Stimulated activated CD4-positive, alpha-beta T cell treated with anti-CD3 and anti-CD28 coated beads, Interleukin-1b, Interleukin-23, amount 100 ng/mL, for 1 hour (primary cell): ENCODE measurements at regions not wholly inside any gene's neighbourhood (a gene's known extent, or its start where the extent isn't known, plus 50 kb on each side); places are given as distances from the start of the nearest gene placed in this dataset.
"Not testable (repeated sequence)": the region's sequence is repeated elsewhere in the genome, so short reads cannot be mapped to it uniquely, and the experiment has no call there.

Experiments
- DNase-seq, 2 donors: peaks; one replicate each; pipeline ENCODE4 v3.0.0-alpha.2; 2020; ENCODE audit warnings: low read depth in 2 of 2

DNA sequence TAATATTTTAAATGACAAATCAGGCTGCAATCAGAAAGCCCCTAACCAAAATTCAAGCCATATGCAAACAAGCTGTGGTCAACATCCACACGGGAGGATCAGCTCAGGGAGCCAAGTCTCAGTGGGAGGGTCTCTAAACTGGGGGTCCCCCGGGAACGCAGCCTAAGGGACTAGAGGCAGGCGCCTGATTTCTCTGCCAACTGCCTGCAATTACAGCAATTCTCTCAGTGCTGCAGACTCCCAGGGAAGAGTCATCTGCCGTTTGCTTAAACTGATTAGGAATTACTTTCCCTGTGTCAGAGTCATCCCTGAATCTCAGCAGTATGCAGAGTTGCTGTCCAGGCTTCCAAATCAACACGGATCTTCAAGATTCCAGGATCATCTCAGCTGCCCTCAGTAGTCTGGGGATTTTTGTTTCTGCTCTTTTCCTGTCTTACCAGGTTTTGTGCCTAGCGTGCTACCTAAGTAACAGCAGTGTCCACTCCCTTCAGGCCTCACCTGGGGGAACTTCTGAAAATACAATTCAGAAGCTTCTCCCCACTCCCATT is 247.8 kb downstream of the RRAGC start:
- no peak for DNase-seq

DNA sequence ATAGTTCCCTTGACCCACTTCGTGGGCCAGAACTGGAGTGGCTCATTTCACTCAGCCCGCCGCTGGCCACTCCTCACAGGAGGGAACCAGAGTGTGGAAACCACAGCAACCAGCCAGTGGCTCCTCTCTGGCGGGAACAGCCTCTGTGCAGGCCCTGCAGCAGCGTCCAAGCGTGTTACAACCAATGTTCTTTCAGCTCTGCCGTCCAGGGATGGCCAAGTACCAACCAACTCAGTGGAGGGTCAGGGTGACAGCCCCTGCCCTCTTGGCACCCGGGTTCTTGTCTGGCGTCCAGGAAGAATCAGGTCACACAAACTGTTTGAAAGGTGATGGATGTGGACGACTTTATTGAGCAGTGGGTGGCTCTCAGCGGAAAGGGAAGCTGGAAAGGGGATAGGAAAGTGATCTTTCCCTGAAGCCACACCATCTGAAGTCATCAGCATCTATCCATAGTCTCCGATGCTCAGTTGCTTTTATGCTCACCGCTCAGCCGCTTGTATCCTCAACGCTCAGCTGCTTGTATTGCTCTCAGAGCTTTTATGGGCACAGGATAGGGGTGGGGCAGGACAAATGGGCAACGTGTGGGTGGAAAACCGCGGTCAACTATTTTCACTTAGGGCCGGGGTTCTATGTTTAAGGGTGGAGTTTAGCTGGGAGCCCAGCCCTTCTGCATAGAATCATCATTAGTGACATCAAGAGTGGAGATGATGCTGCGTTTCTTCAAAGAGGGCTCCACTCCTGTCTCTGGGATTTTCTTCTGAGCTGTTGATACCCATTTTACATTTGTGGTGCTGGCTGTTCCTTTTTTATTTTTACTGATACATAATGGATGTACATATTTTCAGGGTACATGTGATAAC is 250.2 kb downstream of the RRAGC start:
- DNase-seq = no peak

DNA sequence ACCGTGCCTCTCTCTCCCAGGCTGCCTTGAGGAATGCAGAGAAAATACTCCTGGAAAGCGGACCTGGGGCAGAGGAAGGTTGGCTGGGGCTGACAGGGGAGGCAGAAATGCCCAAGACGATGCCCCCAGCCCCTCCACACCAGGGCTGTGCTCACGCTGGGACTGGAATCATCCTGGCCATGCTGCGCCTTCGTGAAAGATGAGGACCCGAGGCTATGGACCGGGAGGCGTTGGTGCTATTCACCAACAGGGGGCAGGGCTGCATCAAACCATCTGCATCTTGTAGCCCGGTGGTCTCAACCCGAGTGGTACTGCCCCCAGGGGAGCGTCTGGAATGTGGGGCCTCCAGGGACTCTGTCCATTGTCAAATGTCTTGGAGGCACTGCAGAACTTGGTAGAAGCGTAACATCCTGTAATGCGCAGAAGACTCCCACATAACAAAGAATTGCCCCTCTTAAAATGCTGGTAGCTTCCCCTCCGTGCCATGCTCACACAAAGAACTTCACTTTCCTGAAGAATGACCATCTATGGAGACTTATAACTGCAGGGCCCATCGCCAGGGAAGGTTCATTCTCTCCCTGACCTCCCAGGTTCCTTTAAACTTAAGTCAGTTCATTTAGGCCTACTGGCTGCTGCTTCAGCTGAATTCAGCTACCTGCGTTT is 251.2 kb downstream of the RRAGC start:
- DNase-seq = no peak

DNA sequence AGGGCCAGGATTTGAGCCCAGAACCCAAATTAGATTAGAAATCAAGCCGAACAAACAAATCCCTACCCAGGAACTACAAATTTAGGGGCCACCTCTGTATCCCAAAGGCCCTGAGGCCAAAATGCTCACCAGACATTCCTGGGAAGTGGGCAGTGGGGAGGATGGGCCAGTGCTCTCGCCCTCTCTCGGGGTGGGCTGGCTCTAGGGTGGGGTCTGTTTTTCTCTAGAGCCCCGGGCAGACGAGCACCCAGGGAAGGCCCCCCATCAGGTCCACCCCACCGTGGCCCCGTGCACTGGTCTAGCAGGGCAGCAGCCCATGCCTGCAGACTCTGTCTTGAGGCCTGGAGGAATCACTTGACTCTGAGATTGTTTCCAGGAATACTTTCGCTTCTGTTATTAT is 252.0 kb downstream of the RRAGC start:
- no peak for DNase-seq

DNA sequence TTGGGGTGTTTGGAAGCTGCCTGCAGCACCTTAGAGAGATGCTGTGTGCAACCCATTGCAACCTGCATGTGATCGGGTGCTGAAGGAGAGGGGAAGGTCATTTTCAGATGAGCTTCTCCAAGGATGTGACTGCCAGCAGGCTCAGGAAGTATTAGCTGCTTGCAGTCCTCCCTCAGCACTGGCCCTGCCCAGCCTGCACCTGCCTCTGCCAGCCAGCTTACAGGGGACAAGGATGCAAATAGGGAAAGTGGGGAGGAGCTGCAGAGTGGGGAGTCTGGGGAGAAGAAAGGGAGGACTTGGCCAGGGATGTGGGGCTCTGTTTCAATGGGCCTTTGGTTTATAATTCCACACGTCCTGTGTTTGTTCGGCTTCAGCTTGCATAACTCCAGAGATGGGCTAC is 254.5 kb downstream of the RRAGC start:
- no peak for DNase-seq

DNA sequence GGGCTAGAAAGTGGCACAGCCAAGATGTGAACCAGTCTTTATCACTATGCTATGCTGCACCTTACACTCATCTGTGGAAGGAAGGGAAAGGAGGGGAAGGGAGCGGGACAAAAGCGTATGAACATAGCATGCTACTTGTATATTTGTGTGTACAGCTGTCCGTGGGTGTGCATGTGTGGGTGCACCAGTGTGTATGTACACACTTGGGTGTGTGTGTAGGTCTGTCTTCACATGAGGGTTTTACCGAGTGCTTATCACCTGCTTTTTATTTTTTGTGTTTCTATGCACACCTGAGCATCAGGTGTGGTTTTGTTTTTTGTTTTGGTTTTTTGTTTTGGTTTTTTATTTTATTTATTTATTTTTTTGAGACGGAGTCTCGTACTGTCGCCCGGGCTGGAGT is 255.7 kb downstream of the RRAGC start:
- no peak for DNase-seq

DNA sequence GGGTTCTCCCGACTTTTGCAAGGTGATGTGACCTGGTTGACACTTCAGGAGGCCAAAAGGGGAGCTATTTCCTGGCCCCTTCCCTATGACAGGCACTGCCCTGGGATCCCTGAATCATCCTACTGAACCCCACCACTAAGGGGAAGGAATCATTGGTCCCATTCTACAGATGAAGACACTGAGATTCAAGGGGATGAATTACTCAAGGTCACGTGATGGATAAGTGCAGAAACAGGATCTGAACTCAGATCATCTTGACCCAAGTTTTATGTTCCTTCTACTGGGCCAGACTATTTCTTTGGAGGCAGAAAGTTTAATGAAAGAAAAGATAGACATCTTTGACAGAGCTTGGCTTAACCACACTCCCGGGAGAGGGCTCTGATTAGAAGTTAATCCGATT is 258.7 kb downstream of the RRAGC start:
- no peak for DNase-seq

DNA sequence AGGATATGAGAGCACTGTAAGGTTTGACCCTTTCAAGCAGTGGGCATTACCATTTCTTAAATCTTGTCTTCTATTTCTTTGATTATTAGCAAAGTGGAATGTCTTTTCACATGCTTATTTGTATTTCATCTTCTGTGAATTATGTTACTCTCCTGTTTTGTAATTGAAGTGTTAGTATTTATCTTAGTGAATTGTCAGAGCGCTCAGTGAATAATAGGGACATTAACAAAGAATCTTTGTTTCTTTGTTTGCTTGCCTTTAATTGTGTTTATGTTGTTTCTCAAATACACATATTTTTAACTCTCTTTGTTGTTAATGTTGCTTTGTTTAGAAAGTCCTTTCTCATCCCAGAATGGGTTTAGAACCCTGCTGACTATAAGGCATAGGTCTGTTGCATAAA is 259.3 kb downstream of the RRAGC start:
- DNase-seq = no peak

DNA sequence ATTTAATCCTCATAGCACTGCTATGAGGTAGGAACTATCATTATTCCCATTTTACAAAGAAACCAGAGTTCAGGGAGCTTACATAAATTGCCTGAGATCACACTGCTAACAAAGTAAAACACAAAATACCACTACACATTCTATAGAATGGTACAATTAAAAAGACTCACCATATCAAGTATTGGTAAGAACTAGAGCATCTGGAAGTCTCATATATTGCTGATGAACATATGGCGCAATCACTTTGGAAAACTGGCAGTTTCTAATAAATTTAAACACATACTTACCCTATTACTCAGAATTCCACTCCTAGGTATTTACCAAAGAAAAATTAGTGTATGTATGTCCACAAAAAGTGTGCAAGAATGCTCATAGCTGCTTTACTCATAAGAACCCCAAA is 261.5 kb downstream of the RRAGC start:
- no peak for DNase-seq

DNA sequence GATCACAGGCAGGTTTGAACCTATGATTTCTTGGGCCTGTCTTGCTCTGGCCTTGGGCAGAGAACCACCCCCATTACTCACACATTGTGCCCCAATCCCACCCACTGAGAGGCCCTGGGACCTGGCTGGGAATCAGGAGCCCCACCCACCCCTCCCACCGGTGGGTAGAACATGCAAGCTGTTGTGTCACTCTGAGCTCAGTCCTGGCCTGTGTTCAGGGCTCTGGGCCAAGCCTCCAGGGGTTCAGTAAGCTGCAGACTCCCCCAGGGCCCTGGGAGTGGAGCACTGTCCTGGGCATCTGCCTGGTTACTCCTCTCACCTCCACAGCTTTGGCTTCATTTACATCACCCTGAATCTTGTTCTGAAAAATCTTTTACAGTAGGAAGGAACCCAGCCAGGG is 270.5 kb downstream of the RRAGC start:
- DNase-seq = no peak

DNA sequence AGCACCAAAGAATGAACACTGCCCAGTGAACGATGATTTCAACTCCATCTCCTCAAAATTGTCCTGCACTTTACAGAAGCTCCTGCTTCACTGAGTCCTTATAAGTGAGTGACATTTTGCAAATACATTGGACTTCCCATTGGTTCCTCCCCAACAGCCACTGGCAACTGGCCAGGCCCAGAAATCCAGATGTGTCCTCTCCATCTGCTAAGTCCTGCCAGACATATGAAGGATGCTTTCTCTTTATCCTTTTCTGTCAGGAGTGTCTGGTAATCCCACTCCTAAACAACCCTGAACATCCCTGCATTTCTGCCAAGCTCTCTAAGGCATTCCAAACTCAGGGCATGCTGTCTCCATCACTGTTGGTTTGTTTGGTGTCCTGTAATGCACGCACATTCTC is 271.8 kb downstream of the RRAGC start:
- no peak for DNase-seq

DNA sequence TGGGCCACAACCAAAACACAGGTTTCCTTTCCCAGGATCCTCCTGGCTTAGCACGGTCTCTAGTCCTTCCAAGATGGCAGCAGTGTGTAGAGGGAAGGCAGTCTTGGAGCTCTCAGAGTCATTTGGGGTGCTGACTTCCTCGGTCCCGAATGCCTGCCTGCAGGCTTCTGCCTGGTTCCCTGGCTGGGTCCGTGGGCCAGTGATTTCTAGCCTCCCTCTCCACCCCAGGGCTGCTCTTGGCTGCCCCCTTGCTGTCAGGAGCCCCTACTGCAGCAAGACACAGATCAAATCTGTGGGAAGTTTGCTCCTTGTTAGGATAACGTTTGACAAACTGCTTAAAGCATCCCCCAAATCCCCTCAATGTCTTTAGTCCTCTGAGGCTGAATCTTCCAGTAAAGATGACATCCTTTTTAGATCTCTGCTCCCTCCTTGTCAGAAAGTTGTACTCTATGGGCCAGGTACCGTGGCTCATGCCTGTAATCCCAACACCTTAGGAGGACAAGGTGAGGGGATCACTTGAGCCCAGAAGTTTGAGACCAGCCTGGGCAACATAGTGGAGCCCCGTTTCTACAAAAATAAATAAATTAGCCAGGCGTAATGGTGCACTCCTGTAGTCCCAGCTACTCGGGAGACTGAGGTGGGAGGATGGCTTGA is 272.5 kb downstream of the RRAGC start:
- DNase-seq = peak; percentile 11 to 34

DNA sequence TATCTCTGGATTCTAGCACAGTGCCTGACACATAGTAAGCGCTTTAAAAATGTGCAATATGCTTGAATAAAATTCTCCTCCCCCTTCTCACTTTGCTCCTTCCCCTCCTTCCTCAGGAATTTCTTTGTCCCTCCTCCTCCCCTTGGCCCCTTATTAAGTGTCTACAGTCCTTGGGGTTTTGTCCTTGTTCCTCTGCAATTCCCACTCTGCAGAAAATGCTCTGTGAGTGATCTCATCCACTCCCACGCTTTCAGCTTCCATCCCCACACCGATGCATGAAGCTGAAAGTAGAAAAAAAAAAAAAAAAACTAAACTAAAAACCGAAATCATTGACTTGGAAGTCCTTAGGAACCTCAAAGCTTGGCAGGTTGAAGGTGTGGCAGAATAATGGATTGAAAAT is 273.6 kb downstream of the RRAGC start:
- no peak for DNase-seq

DNA sequence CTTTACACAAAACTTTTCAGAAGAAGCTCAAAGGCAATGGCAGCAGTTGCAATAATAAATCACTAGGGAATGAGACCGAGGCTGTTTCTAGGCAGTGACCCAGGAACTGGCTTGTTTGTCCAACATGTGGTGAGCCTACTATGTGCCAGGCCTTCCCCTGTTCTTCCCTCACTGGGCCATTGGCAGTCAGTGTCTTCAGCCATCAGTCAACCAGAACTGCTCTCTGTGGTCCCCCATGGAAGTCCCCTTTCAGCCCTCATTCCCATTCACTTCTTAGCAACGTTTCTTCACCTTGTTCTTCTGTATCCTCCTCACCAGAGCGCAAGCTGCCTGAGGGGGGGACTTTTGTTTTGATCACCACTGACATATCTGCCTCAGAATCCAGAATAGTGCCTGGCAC is 274.1 kb downstream of the RRAGC start:
- DNase-seq = no peak

DNA sequence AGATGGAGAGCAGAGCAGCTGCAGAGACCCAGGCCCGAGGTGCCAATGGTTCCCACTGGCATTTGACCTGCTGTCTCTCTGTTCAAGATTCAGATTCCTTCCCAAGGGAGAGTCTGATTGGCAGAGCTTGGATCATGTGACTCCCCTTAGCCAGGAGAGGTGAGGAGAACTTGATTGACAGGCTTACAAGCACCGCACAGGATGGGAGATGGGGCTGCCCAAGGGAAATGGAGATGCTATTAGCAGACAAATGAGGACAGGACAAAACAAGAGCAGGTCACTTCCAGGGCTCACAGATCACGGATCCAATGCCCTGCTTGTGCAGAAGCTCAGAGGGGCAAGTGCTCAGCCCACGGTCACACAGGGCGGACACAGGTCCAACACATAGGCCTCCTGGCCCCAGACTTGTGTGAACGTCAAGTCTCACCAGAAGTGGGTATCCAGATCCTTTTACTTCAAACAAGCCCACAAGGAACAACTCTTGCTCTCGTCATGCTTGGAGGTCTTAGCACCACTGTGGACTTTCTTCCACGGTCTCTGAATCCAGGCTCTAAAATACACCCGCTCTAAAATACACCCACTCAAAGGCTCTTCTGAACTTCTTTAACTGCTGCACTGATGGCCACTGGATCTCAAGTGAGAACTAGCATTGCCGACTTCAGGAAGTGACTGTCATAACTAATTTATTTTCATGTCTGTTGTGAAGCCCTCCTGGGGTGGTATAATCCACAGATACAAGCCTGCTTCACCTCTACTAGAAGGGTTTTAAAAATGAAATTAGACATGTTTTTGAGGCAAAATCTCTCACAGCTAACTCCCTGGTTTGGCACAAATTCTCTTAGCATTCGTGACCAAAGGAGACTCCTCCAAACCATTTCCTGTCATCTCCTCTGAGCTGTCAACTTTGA is 274.9 kb downstream of the RRAGC start:
- no peak for DNase-seq

DNA sequence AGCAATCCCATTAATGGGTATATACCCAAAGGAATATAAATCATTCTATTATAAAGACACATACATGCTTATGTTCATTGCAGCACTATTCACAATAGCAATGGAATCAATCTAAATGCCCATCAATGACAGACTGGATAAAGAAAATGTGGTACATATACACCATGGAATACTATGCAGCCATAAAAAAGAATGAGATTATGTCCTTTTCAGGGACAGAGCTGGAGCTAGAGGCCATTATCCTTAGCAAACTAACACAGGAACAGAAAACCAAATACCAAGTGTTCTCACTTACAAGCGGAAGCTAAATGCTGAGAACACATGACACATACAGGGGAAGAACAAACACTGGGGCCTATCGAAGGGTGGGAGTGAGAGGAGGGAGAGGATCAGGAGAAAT is 276.3 kb downstream of the RRAGC start:
- DNase-seq = not testable (repeated sequence)

DNA sequence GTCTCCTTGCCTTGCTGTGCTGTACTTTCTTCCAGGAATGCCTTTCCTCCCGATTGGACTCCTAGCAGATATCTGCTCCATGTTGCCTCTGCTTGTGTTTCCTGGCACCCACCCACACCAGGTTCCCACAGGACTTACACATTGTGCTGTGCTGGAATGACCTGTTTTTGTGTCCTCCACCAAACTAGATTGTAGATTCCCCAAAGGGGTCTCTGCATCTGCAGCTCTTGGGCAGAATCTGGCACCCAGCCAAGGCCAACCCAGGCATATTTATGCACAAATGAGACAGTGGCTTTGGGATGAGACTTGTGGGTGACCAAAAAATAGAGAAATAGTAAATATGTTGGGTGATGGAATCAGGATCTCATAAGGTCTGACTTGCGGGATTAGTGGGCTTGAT is 278.2 kb downstream of the RRAGC start:
- no peak for DNase-seq

DNA sequence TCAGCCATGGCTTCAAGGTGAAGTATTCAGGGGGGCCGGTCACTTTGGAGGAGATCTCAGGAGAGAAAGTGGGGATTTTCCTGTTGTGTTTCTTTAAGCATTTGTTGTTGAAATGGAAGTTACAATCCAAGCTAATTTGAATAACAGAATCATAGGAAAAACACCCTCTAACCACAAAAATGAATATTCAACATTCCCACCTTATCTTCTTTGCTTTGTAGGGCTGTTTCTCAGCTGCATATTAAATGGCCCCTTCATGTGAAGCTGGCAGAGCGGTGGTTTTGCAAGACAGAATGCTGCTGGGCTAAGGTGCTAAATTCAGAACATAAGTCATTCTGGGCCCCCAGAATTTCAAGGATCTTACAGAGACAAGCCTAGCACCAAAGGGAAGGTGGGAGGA is 279.0 kb downstream of the RRAGC start:
- no peak for DNase-seq

DNA sequence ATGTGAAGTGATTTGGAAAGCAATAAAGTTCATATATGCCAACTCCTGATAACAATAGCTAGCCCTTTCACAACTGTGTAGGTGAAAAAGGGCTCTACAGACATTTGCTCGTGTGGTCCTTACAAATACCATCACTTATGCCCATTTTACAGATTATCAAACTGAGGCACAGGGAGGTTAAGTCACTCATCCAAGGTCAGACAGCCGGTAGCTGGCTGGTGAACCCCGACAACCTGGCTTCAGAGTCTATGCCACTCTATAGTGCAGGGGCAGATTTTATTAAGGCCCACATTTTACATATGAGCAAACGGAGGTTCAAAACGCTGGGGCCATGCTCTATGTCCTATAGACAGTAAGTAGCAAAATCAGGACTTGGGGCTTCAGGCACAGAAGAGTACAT is 280.5 kb downstream of the RRAGC start:
- DNase-seq = no peak

DNA sequence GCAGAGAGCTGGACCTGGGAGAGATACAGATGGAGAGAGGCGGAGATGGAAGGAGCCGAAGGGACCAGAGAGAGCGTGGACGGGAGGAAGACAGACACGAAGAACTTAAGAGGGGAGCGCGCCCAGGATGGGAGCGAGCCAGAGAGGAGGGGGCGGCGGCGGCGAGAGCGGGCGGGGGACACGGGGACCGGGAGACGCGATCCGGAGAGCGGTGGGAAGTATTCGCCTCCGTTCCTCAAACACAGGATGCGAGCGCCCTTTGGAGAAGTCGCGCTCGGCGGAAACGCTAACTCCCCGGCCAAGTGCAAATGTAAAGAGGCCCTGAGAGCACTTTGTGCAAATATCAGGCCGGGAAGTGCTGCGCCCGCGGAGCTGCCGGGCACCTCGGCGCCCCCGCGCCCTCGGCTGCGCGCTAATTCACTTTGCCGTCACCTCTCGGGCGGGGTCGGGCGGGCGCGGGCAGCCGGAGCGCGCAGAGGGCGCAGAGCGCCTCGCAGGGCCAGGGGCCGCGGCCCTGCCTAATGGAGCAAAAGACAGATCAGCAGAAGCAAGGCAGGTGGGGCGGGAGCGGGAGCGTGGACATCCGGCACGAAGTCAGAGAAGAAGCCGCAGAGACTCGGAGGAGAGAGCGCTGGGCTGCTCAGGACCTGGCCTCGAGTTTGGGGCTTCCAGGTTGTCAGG is 281.2 kb downstream of the RRAGC start:
- DNase-seq = no peak

DNA sequence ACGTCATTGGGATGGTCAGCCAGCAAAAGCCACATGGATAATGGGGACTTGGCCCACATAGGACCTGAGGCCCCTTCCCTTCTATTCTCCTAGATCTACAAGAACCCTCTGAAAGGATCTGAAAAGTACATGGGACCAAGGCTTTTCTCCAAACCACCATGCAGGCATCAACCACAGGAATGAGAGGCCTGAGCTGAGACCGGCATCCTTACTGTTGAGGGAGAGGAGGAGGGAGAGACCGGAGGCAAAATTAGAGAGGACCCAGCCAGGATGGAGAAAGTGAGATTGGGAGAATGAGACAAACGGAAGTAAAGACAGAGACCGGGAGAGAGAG is 281.7 kb downstream of the RRAGC start:
- no peak for DNase-seq
